BLaER1 treated with 17β-estradiol and CSF1 and Interleukin-3, amounts not matched to agents 10 nM and 100 nM (cell line): ENCODE measurements at regions not wholly inside any gene's neighbourhood (a gene's known extent, or its start where the extent isn't known, plus 50 kb on each side); places are given as distances from the start of the nearest gene placed in this dataset.

Experiments
- H3K27ac ChIP-seq, 11 experiments: shearing (Covaris generic); formaldehyde crosslinking; 2 replicates each; pipeline ENCODE4 v1.8.1; 2022
- H3K27me3 ChIP-seq, 11 experiments: shearing (Covaris generic); formaldehyde crosslinking; 2 replicates each; pipeline ENCODE4 v1.8.1; 2022
- H3K36me3 ChIP-seq, 11 experiments: shearing (Covaris generic); formaldehyde crosslinking; 2 replicates each; pipeline ENCODE4 v1.8.1; 2022
- H3K4me1 ChIP-seq, 10 experiments: shearing (Covaris generic); formaldehyde crosslinking; 2 replicates each; pipeline ENCODE4 v1.8.1; 2022
- H3K4me2 ChIP-seq, 11 experiments: shearing (Covaris generic); formaldehyde crosslinking; 2 replicates each; pipeline ENCODE4 v1.8.1; 2022
- H3K4me3 ChIP-seq, 10 experiments: shearing (Covaris generic); formaldehyde crosslinking; 2 replicates each; pipeline ENCODE4 v1.8.1; 2022
- H3K9ac ChIP-seq, 11 experiments: shearing (Covaris generic); formaldehyde crosslinking; 2 replicates each; pipeline ENCODE4 v1.8.1; 2022
- H3K9me3 ChIP-seq, 11 experiments: shearing (Covaris generic); formaldehyde crosslinking; replicated peaks in 1 of 11; 2 replicates each; pipeline ENCODE4 v1.8.1; 2022
- H4K20me1 ChIP-seq, 11 experiments: shearing (Covaris generic); formaldehyde crosslinking; 2 replicates each; pipeline ENCODE4 v1.8.1; 2022
- Cebpa-rat ChIP-seq, 11 experiments: shearing (Covaris generic); IDR thresholded peaks; 2 replicates each; pipeline ENCODE4 v1.8.1; 2022

DNA sequence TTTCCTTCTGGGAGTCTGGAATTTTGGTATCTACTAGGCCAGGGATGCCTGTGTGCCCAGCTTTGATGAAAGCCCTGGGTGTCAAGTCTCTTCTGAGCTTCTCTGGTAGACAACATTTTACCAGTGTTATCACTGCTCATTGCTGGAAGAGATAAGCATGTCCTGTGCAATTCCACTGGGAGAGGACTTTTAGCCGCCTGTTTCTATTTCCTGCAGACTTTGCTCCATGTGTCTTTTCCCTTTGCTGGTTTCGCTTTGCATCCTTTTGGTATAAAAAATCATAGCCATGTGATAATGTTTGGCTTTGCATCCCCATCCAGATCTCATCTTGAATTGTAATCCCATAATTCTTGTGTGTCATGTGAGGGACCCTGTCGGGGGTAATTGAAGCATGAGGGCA lies 163.2 kb downstream of the SLC28A3 start:
- no peak overlapping the region for H3K4me2 ChIP-seq
- H3K36me3 ChIP-seq = no peaks in the 10 kb centered on the region
- H4K20me1 ChIP-seq = no peaks in the 10 kb centered on the region
- peaks cover 0 to 26% (median 0%) of the 10 kb centered on the region in 10 experiments; a peak in 6 of 20 replicates for H3K4me1 ChIP-seq
- H3K27ac ChIP-seq = no peak overlapping the region
- peaks cover 0 to 5% (median 0%) of the 10 kb centered on the region in 11 experiments; a peak in 2 of 22 replicates for H3K9me3 ChIP-seq
- no peak overlapping the region for H3K4me3 ChIP-seq
- TF ChIP-seq Cebpa-rat (IDR thresholded peaks at IDR 0.05) = no peak
- no peak overlapping the region for H3K9ac ChIP-seq
- no peaks in the 10 kb centered on the region for H3K27me3 ChIP-seq

DNA sequence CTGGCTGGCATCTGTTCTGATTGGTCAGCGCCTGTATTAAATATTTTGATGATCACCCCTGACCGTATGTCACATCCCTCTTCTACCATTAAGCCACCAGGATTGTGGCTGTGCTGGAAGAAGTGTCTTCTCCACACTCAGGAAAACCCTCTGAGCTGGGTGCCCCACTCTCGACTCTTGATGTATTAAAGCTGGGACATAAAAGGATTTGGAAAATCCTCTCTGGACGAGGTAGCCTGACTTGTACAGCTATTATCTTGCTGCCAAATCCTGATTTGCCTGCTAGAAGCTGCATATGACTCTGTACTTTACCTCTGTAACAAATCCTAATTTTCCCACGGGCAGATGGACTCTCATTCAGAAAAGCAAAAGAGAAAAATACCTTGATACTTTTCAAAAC lies 161.0 kb downstream of the SLC28A3 start:
- H3K4me1 ChIP-seq = peaks cover 0 to 10% (median 5%) of the 10 kb centered on the region in 10 experiments; a peak in 9 of 20 replicates
- peaks cover 0 to 5% (median 0%) of the 10 kb centered on the region in 11 experiments; a peak in 2 of 22 replicates for H3K9me3 ChIP-seq
- no peaks in the 10 kb centered on the region for H3K36me3 ChIP-seq
- no peaks in the 10 kb centered on the region for H3K27me3 ChIP-seq
- TF ChIP-seq Cebpa-rat (IDR thresholded peaks at IDR 0.05) = no peak
- H4K20me1 ChIP-seq = no peaks in the 10 kb centered on the region
- H3K4me2 ChIP-seq = no peak overlapping the region
- no peak overlapping the region for H3K4me3 ChIP-seq
- no peak overlapping the region for H3K9ac ChIP-seq
- no peak overlapping the region for H3K27ac ChIP-seq

DNA sequence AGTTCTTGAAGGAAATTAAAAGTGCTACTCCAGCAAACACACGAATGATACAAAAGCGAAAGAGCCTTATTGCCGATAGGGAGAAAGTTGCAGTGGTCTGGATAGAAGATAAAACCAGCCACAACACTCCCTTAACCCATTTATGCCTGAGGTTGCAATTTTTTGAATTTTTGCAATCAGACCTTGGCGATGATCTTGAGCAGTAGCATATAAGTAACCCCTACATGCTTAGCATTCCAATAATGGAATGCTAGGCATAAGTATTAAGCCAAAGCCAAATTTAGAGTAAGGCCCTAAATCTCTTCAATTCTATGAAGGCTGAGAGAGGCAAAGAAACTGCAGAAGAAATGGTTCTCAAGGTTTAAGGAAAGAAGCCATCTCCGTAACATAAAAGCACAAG lies 153.5 kb downstream of the SLC28A3 start:
- Histone ChIP-seq H3K9me3 (no peaks in the 10 kb centered on the region), H3K4me3 (no peak overlapping the region), H3K27ac (no peak overlapping the region), H4K20me1 (no peaks in the 10 kb centered on the region), H3K36me3 (no peaks in the 10 kb centered on the region), H3K4me2 (no peak overlapping the region), H3K4me1 (peaks cover 0 to 12% (median 3%) of the 10 kb centered on the region in 10 experiments; a peak in 6 of 20 replicates), H3K27me3 (no peaks in the 10 kb centered on the region), H3K9ac (no peak overlapping the region)
- no peak for TF ChIP-seq Cebpa-rat (IDR thresholded peaks at IDR 0.05)

DNA sequence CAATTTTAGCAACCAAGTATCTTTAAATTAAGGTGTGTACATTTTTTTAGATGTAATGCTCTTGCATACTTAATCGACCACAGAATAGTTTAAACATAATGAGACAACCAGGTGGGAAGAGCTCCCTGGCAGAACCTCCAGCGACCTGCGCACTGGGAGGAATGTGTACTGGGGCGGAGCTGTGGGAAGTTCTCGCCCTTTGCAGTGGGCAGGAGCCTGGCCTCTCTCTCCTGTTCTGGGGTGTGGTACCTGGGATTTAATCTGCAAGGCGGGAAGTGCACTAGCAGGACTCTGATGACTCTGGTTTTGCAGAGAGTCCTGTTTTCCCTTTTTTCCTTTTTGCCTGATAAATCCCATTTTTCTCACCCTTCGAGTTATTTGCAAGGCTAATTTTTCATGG lies 150.7 kb downstream of the SLC28A3 start:
- H3K9me3 ChIP-seq = peaks cover 12 to 18% (median 14%) of the 10 kb centered on the region in 11 experiments
- H3K27ac ChIP-seq = no peak overlapping the region
- H3K27me3 ChIP-seq = no peaks in the 10 kb centered on the region
- H3K9ac ChIP-seq = no peak overlapping the region
- no peak for TF ChIP-seq Cebpa-rat (IDR thresholded peaks at IDR 0.05)
- H3K4me3 ChIP-seq = no peak overlapping the region
- H3K36me3 ChIP-seq = peaks cover 0 to 5% (median 0%) of the 10 kb centered on the region in 11 experiments; a peak in 2 of 22 replicates
- peaks cover 0 to 22% (median 12%) of the 10 kb centered on the region in 10 experiments; a peak in 13 of 20 replicates for H3K4me1 ChIP-seq
- no peaks in the 10 kb centered on the region for H4K20me1 ChIP-seq
- H3K4me2 ChIP-seq = no peak overlapping the region

DNA sequence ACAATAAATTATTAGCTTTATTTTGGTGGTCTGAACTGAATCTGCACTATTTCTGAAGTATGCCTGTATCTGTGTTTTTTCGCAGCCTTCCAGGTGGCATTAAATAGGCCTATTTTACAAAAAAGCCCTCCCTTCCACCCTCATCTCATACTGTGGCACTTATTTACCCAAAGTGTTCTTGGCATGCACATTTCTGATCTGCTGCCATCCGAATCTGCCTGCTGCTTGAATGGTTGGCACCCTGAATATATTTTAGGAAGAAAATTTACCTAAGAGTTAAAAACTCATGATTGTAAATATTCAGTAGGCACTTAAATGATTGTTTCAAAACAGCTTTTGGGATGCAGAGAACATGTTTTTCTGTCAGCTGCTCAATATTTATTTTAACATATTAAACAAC lies 150.1 kb downstream of the SLC28A3 start:
- Histone ChIP-seq H3K36me3 (peaks cover 0 to 5% (median 0%) of the 10 kb centered on the region in 11 experiments; a peak in 2 of 22 replicates), H3K4me2 (no peak overlapping the region)
- TF ChIP-seq Cebpa-rat (IDR thresholded peaks at IDR 0.05) = no peak

DNA sequence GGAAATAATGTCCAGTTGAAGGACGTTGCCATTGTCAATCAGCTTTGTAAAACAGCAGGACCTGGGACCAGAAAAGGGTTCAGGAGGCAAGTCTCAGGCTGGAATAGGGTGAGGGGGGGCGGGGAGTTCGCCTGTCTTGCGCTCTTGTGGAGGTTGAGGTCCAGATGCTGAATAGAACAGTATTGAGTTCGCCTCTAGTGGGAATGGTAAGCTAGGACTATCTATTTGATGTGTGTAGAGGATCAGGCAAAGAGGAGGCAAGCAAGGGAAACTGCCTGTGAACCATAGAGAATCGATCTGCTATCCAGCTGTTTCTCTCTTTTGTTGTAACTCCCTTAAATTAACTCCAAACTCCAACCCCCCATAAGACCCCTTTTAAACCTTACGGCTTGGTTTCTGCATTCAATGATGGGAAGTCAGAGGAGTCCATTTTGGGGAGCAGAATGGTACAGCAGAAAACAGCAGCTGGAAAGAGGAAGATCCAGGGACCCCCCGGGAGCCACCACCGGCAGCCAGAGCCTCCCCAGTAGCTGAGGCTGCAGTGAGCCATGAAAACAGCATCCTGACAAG lies 133.7 kb downstream of the SLC28A3 start:
- peaks cover 5 to 24% (median 16%) of the 10 kb centered on the region in 10 experiments; a peak in 17 of 20 replicates for H3K4me1 ChIP-seq
- TF ChIP-seq Cebpa-rat (IDR thresholded peaks at IDR 0.05) = no peak
- no peak overlapping the region for H3K4me3 ChIP-seq
- H3K27me3 ChIP-seq = no peaks in the 10 kb centered on the region
- H3K9ac ChIP-seq = peak overlapping the region in 8 of 11 experiments; percentile 22 to 75 (median 46); a peak in 12 of 22 replicates
- H3K9me3 ChIP-seq = no peaks in the 10 kb centered on the region
- H4K20me1 ChIP-seq = no peaks in the 10 kb centered on the region
- H3K4me2 ChIP-seq = peak overlapping the region; percentile 6 to 68 (median 58); a peak in 21 of 22 replicates
- H3K36me3 ChIP-seq = no peaks in the 10 kb centered on the region
- peak overlapping the region in 9 of 11 experiments; percentile 17 to 87 (median 63); a peak in 17 of 22 replicates for H3K27ac ChIP-seq

More for the DNA sequence above, 150.1 kb downstream of the SLC28A3 start:
- H3K4me3 ChIP-seq = no peak overlapping the region
- no peak overlapping the region for H3K27ac ChIP-seq
- peaks cover 0 to 22% (median 12%) of the 10 kb centered on the region in 10 experiments; a peak in 13 of 20 replicates for H3K4me1 ChIP-seq
- H3K27me3 ChIP-seq = no peaks in the 10 kb centered on the region
- no peaks in the 10 kb centered on the region for H4K20me1 ChIP-seq
- peaks cover 15 to 23% (median 18%) of the 10 kb centered on the region in 11 experiments for H3K9me3 ChIP-seq
- no peak overlapping the region for H3K9ac ChIP-seq

DNA sequence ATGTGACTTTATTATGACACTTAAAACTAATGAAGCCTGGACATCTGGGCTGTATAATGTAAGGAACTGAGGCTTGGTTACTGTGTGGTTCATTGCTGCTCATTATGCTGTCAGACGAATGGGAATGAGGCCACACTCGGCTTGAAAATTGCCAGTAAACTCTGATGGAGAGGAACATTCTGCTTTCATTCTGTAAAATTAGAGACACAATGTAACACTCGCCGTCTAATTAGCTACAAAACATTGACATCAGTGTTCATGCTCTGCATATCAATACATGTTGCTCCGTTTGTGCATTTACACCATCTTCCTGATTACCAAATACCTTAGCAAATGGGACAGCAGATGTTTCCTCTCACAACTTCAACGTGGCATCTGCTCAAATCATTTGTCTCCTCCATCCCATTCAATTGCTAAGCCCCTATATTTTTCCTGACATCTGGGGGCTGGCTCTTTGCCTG lies 133.0 kb downstream of the SLC28A3 start:
- H3K27ac ChIP-seq = peak overlapping the region in 9 of 11 experiments; percentile 17 to 87 (median 63); a peak in 17 of 22 replicates
- H3K9me3 ChIP-seq = no peaks in the 10 kb centered on the region; a peak in 1 of 22 replicates
- no peak overlapping the region; a peak in 1 of 20 replicates for H3K4me3 ChIP-seq
- H3K36me3 ChIP-seq = no peaks in the 10 kb centered on the region
- H3K9ac ChIP-seq = peak overlapping the region in 8 of 11 experiments; percentile 22 to 75 (median 46); a peak in 12 of 22 replicates
- H3K27me3 ChIP-seq = no peaks in the 10 kb centered on the region
- peak overlapping the region; percentile 6 to 68 (median 58); a peak in 21 of 22 replicates for H3K4me2 ChIP-seq
- H3K4me1 ChIP-seq = peaks cover 5 to 24% (median 16%) of the 10 kb centered on the region in 10 experiments; a peak in 17 of 20 replicates
- TF ChIP-seq Cebpa-rat (IDR thresholded peaks at IDR 0.05) = no peak; a peak in 1 of 22 replicates
- no peaks in the 10 kb centered on the region for H4K20me1 ChIP-seq

DNA sequence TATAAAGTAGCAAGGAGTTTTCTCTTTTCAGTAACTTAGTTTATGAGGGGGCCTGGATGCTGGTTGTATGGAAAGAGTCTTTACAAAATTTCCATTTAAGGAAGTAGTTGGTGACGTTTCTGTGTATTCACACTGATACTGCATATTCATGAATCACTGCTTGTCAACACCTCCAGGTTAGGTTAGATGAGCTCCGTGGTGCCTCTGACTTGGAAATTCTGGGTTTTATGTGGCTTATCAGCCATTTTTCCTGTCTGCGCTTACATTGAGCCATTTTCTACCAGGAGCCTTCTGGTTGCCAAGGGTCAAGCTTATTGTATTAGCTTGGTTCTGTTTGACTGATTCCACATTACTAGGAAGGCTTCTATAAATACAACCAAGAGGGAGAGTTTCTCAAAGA lies 128.3 kb downstream of the SLC28A3 start:
- H3K27me3 ChIP-seq = no peaks in the 10 kb centered on the region
- peaks cover 2 to 15% (median 9%) of the 10 kb centered on the region in 10 experiments; a peak in 17 of 20 replicates for H3K4me1 ChIP-seq
- no peaks in the 10 kb centered on the region for H3K36me3 ChIP-seq
- H3K27ac ChIP-seq = no peak overlapping the region
- TF ChIP-seq Cebpa-rat (IDR thresholded peaks at IDR 0.05) = no peak
- no peak overlapping the region for H3K9ac ChIP-seq
- H3K9me3 ChIP-seq = peaks cover 0 to 6% (median 0%) of the 10 kb centered on the region in 11 experiments; a peak in 4 of 22 replicates
- H3K4me3 ChIP-seq = no peak overlapping the region
- H3K4me2 ChIP-seq = no peak overlapping the region
- H4K20me1 ChIP-seq = no peaks in the 10 kb centered on the region

DNA sequence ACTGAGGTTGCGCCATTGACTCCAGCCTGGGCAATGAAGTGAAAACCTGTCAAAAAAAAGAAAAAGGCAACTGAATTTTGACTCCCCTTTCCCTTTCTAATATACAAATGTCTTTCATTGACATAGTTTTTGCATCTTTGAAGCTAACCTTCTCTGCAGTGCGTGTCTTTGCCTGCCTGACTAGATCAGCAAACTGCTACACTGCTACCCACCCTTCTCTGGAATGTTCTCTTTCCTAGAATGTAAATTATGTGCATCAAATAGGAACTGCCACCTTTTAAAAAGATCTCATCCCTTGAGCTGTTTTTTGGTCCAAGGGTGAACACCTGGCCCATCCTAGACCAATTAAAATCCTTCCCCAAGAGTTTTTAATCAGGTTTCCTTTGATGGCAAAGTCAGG lies 127.6 kb downstream of the SLC28A3 start:
- no peak overlapping the region for H3K4me2 ChIP-seq
- no peak overlapping the region for H3K27ac ChIP-seq
- H3K4me1 ChIP-seq = peaks cover 0 to 8% (median 2%) of the 10 kb centered on the region in 10 experiments; a peak in 9 of 20 replicates
- no peak for TF ChIP-seq Cebpa-rat (IDR thresholded peaks at IDR 0.05)
- no peaks in the 10 kb centered on the region for H3K27me3 ChIP-seq
- H3K4me3 ChIP-seq = no peak overlapping the region
- H3K36me3 ChIP-seq = no peaks in the 10 kb centered on the region
- H3K9ac ChIP-seq = no peak overlapping the region
- H4K20me1 ChIP-seq = no peaks in the 10 kb centered on the region
- peaks cover 0 to 6% (median 0%) of the 10 kb centered on the region in 11 experiments; a peak in 4 of 22 replicates for H3K9me3 ChIP-seq
